GM18951 (cell line): ENCODE measurements at regions not wholly inside any gene's neighbourhood (a gene's known extent, or its start where the extent isn't known, plus 50 kb on each side); places are given as distances from the start of the nearest gene placed in this dataset.
"Not testable (repeated sequence)": the region's sequence is repeated elsewhere in the genome, so short reads cannot be mapped to it uniquely, and the experiment has no call there.

Source experiments
- POLR2A ChIP-seq: IDR thresholded peaks from 4 replicates; pipeline ENCODE4 v1.6.1; 2011; ENCODE audit warnings: mild to moderate bottlenecking; ENCODE audit not compliant: insufficient read length, insufficient read depth; ENCODE audit errors: extremely low read depth
- in situ Hi-C: fragments of 300-500 bp; cut with MboI; formaldehyde crosslinking; loops from one replicate; pipeline ENCODE4 v1.12.0; 2022; ENCODE audit warnings: low sequenced_read_pairs, mixed read lengths, inconsistent platforms; ENCODE audit not compliant: unreplicated experiment

- no peak for TF ChIP-seq POLR2A
- in situ Hi-C loops, result no loop called here
Measured at GRCh38 chr16:85276258-85276657, 164.0 kb upstream of the CIBAR2 start.

- in situ Hi-C loops, result no loop called here
- TF ChIP-seq POLR2A, result no peak
Measured at GRCh38 chr16:85276721-85277120, 164.4 kb upstream of the CIBAR2 start.

- TF ChIP-seq POLR2A, result no peak
- in situ Hi-C loops, result no loop called here
Measured at GRCh38 chr16:85278839-85279238, 166.6 kb upstream of the CIBAR2 start.

GRCh38 chr16:85279402-85279801 is 167.1 kb upstream of the CIBAR2 start:
- in situ Hi-C loops, result no loop called here

GRCh38 chr16:85279825-85280545 is 167.7 kb upstream of the CIBAR2 start:
- no peak for TF ChIP-seq POLR2A
- in situ Hi-C loops, result no loop called here

More at GRCh38 chr16:85279402-85279801, 167.1 kb upstream of the CIBAR2 start:
- TF ChIP-seq POLR2A, result no peak

- in situ Hi-C loops, result no loop called here
Measured at GRCh38 chr16:85281181-85281580, 168.9 kb upstream of the CIBAR2 start.

GRCh38 chr16:85282842-85283241 is 170.6 kb upstream of the CIBAR2 start:
- in situ Hi-C loops, result no loop called here
- no peak for TF ChIP-seq POLR2A

More at GRCh38 chr16:85281181-85281580, 168.9 kb upstream of the CIBAR2 start:
- no peak for TF ChIP-seq POLR2A

- no peak for TF ChIP-seq POLR2A
- in situ Hi-C loops, result no loop called here
Measured at GRCh38 chr16:85283305-85284050, 171.2 kb upstream of the CIBAR2 start.

- TF ChIP-seq POLR2A, result no peak
Measured at GRCh38 chr16:85284141-85284817, 172.0 kb upstream of the CIBAR2 start.

GRCh38 chr16:85285681-85286065 is 173.4 kb upstream of the CIBAR2 start:
- in situ Hi-C loops, result no loop called here
- no peak for TF ChIP-seq POLR2A

More at GRCh38 chr16:85284141-85284817, 172.0 kb upstream of the CIBAR2 start:
- in situ Hi-C loops, result no loop called here

- in situ Hi-C loops, result no loop called here
- TF ChIP-seq POLR2A, result no peak
Measured at GRCh38 chr16:85286066-85286831, 174.0 kb upstream of the CIBAR2 start.

- in situ Hi-C loops, result no loop called here
- TF ChIP-seq POLR2A, result no peak
Measured at GRCh38 chr16:85286951-85287814, 174.9 kb upstream of the CIBAR2 start.

GRCh38 chr16:85287815-85288109 is 175.5 kb upstream of the CIBAR2 start:
- in situ Hi-C loops, result not testable (repeated sequence)
